GM23248 (cell line): ENCODE measurements at regions not wholly inside any gene's neighbourhood (a gene's known extent, or its start where the extent isn't known, plus 50 kb on each side); places are given as distances from the start of the nearest gene placed in this dataset.

Experiments
- EZH2 ChIP-seq: fragments of 200-600 bp; sonication (generic); IDR thresholded peaks from 2 replicates; pipeline ENCODE4 v1.6.1; 2018; ENCODE audit warnings: antibody characterized with exemption, mild to moderate bottlenecking; ENCODE audit not compliant: insufficient read depth, poor library complexity, severe bottlenecking
- EZH2phosphoT487 ChIP-seq: fragments of 200-600 bp; sonication (generic); IDR thresholded peaks from 2 replicates; pipeline ENCODE4 v1.6.1; 2018; ENCODE audit warnings: antibody characterized with exemption, moderate library complexity, mild to moderate bottlenecking, low read depth; ENCODE audit not compliant: insufficient read depth

DNA sequence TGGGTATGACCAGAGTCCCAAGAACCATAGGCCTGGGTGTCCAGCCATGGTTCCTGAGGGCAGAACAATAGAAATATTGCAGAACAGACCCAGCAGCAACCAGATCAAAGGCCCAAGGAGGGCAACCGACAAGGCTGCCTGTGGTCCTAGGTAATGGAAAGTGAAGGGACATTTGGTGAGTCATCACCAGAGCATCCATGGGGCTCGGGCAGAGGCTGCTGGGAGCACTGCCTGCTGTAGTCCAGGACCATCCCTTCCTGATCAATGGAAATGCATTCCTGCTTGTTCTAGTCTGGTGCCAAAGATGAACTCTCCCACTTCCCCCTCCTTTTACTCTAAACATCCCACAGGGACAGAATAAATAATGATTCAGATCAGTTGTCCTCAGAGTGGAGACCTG lies 172.8 kb upstream of the CACNA1E start:
- no peak for TF ChIP-seq EZH2phosphoT487
- TF ChIP-seq EZH2, result no peak
